GM23338 (cell line): ENCODE measurements at regions not wholly inside any gene's neighbourhood (a gene's known extent, or its start where the extent isn't known, plus 50 kb on each side); places are given as distances from the start of the nearest gene placed in this dataset.

ENCODE experiments used
- ATAC-seq: fragments of 200-7000 bp; cut with Tn5 transposase; 3 replicates; pipeline ENCODE4 v1.9.1; 2020
- DNase-seq: peaks from one replicate; pipeline ENCODE4 v3.0.0-alpha.2; 2015; ENCODE audit warnings: low spot score
- H2AFZ ChIP-seq: fragments of 200-600 bp; sonication (generic); 2 replicates; pipeline ENCODE4 v1.8.0; 2016; ENCODE audit warnings: antibody characterized with exemption, mild to moderate bottlenecking, moderate library complexity
- H3F3A ChIP-seq: fragments of 200-600 bp; sonication (generic); replicated peaks from 2 replicates; pipeline ENCODE4 v1.8.0; 2017; ENCODE audit warnings: antibody characterized with exemption, mixed run types, low read depth
- H3K27ac ChIP-seq: fragments of 200-600 bp; sonication (generic); 2 replicates; pipeline ENCODE4 v1.6.1; 2016; ENCODE audit warnings: low read depth
- H3K27me3 ChIP-seq: fragments of 200-600 bp; sonication (generic); 2 replicates; pipeline ENCODE4 v1.8.0; 2016; ENCODE audit warnings: mild to moderate bottlenecking, mixed run types, moderate library complexity; ENCODE audit not compliant: insufficient read depth
- H3K36me3 ChIP-seq: fragments of 200-600 bp; sonication (generic); 2 replicates; pipeline ENCODE4 v1.8.0; 2016; ENCODE audit warnings: mild to moderate bottlenecking; ENCODE audit not compliant: insufficient read depth
- H3K4me1 ChIP-seq: fragments of 200-600 bp; sonication (generic); 2 replicates; pipeline ENCODE4 v1.8.0; 2016; ENCODE audit warnings: mild to moderate bottlenecking, moderate library complexity; ENCODE audit not compliant: insufficient read depth
- H3K4me2 ChIP-seq: fragments of 200-600 bp; sonication (generic); 2 replicates; pipeline ENCODE4 v1.7.1; 2017; ENCODE audit warnings: mixed run types
- H3K4me3 ChIP-seq: fragments of 200-600 bp; sonication (generic); 2 replicates; pipeline ENCODE4 v1.6.1; 2016; ENCODE audit warnings: mixed run types
- H3K79me2 ChIP-seq: fragments of 200-600 bp; sonication (generic); replicated peaks from 2 replicates; pipeline ENCODE4 v1.8.0; 2017; ENCODE audit warnings: mild to moderate bottlenecking; ENCODE audit not compliant: insufficient read depth
- H3K9me2 ChIP-seq: fragments of 200-600 bp; sonication (generic); 2 replicates; pipeline ENCODE4 v1.8.0; 2017; ENCODE audit not compliant: insufficient read depth
- H4K20me1 ChIP-seq: fragments of 200-600 bp; sonication (generic); replicated peaks from 2 replicates; pipeline ENCODE4 v1.8.0; 2017; ENCODE audit warnings: mild to moderate bottlenecking; ENCODE audit not compliant: insufficient read depth
- H3K27ac Mint-ChIP-seq: 2 replicates; pipeline ENCODE4 v1.8.0; 2020; ENCODE audit warnings: inconsistent platforms, mild to moderate bottlenecking, moderate library complexity, mixed read lengths
- H3K27me3 Mint-ChIP-seq: 3 replicates; pipeline ENCODE4 v1.8.0; 2022; ENCODE audit warnings: low read depth, mild to moderate bottlenecking, moderate library complexity, mixed read lengths, inconsistent platforms; ENCODE audit not compliant: insufficient read depth, poor library complexity
- H3K36me3 Mint-ChIP-seq: 3 replicates; pipeline ENCODE4 v1.8.0; 2021; ENCODE audit warnings: low read depth, mild to moderate bottlenecking, inconsistent platforms, moderate library complexity, mixed read lengths
- H3K4me1 Mint-ChIP-seq: 3 replicates; pipeline ENCODE4 v1.8.0; 2020; ENCODE audit warnings: mild to moderate bottlenecking, inconsistent platforms, mixed read lengths
- H3K4me3 Mint-ChIP-seq: 3 replicates; pipeline ENCODE4 v1.8.0; 2021; ENCODE audit warnings: moderate library complexity, mild to moderate bottlenecking, inconsistent platforms, mixed read lengths
- H3K9me3 Mint-ChIP-seq: 3 replicates; pipeline ENCODE4 v1.8.0; 2020; ENCODE audit warnings: moderate library complexity, mild to moderate bottlenecking, inconsistent platforms, mixed read lengths
- JUNB ChIP-seq: IDR thresholded peaks from one replicate; pipeline ENCODE4 v1.6.1; 2016; ENCODE audit warnings: antibody characterized with exemption; ENCODE audit not compliant: unreplicated experiment
- NANOG ChIP-seq: IDR thresholded peaks from 2 replicates; pipeline ENCODE4 v1.6.1; 2016; ENCODE audit warnings: antibody characterized with exemption, borderline replicate concordance
- TF ChIP-seq, protein P1 (sequence below): IDR thresholded peaks from 2 replicates; pipeline ENCODE4 v1.6.1; 2016; ENCODE audit warnings: antibody characterized with exemption
- TF ChIP-seq, protein P2 (sequence below): fragments of 250-450 bp; sonication (Bioruptor Pico); IDR thresholded peaks from 2 replicates; pipeline ENCODE4 v1.5.0; 2020; ENCODE audit warnings: mild to moderate bottlenecking, moderate library complexity

DNA sequence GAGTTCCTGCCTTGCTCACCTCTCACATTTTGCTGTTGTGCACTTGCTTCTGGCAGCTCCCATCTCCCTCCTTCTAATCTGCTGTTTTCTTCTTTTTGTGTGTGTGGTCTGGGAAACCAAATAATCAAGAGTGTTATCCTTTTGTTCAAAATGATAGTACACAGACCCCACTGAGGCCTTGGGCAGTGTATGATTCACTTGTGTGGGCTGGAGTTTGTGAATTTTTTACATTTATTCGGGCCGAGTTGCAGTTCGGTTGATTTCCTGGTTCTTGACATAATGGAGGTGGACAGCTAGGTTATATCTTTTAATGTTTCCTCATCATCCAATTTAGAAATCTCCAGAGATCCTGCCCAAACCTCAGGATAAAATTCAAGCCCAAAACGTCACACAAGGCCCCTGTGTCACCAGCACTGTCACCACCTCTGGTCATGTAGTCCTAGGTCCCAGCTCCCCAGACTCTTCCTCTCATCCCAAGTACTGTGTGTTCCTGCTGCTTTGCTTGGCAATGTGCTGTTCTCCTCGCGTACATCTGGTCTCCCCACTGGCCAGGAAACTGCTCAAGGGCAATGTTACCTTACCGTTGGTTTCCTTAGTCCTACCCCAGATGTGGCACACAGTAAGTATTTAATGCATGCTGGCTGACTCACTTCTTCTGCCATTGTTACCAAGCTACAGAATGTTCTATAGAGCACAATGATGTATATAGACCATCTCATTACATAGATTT is 55.7 kb upstream of the PHACTR2 start:
- H3K27ac ChIP-seq, result no peak overlapping the region
- no peaks in the 10 kb centered on the region for H3K79me2 ChIP-seq
- Mint-ChIP-seq H3K9me3 (no peaks in the 10 kb centered on the region), H3K27ac (no peak overlapping the region), H3K36me3 (no peaks in the 10 kb centered on the region), H3K4me1 (peaks cover 3% of the 10 kb centered on the region; the same call in 1 of the 3 replicates), H3K4me3 (no peak overlapping the region), H3K27me3 (peaks cover 5% of the 10 kb centered on the region)
- H4K20me1 ChIP-seq, result no peaks in the 10 kb centered on the region
- H3F3A ChIP-seq, result no peaks in the 10 kb centered on the region
- DNase-seq, result no peak
- no peaks in the 10 kb centered on the region for H3K36me3 ChIP-seq
- no peaks in the 10 kb centered on the region; the same call in 1 of the 2 replicates for H3K9me2 ChIP-seq
- no peak for TF ChIP-seq NANOG
- TF ChIP-seq, protein P1, sequence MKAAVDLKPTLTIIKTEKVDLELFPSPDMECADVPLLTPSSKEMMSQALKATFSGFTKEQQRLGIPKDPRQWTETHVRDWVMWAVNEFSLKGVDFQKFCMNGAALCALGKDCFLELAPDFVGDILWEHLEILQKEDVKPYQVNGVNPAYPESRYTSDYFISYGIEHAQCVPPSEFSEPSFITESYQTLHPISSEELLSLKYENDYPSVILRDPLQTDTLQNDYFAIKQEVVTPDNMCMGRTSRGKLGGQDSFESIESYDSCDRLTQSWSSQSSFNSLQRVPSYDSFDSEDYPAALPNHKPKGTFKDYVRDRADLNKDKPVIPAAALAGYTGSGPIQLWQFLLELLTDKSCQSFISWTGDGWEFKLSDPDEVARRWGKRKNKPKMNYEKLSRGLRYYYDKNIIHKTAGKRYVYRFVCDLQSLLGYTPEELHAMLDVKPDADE, result no peak
- no peak overlapping the region for H3K4me2 ChIP-seq
- H3K4me1 ChIP-seq, result 0 out of 2 replicates have a peak, but pooled peaks cover 2% of the 10 kb centered on the region
- peak overlapping the region; percentile 69; the same call in 1 of the 2 replicates for H2AFZ ChIP-seq
- no peak overlapping the region for H3K4me3 ChIP-seq
- H3K27me3 ChIP-seq, result no peaks in the 10 kb centered on the region
- no peak for ATAC-seq

DNA sequence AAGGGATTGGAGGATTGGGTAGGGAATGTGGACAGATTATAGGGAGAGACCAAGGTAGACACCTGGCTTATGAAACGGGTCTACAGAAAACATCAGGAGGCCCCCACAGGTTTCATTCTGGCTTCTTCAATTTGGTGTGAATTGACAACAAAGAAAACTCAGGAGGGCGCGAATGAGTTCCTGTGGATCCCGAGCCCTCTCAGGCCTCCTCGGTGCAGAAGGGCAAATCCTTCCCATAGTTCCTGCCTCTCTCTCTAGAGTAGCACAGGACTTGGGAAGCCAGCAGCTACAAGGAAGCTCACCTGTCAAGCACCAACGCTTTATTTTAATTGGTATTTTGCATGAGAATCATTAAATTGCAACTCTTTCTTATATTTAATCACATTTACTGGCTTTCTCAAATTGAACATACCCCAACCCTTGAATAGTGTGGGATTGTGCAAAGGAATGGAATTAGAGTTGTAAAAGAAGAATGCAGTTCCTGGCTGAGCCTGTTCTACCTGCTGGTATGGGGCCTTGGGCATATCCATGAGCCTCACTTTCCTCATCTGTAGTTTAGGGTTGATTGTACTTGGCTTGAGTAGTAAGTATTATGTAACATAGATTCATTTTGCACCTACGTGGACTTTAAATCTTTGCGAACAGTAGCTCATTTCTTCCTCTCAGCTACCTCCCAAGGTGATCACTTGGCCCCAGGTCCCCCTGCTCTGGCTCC is 56.4 kb upstream of the PHACTR2 start:
- ATAC-seq (peak; percentile 45; the same call in 2 of the 3 replicates), DNase-seq (no peak)
- Mint-ChIP-seq H3K27me3 (peaks cover 2% of the 10 kb centered on the region), H3K9me3 (no peaks in the 10 kb centered on the region), H3K36me3 (no peaks in the 10 kb centered on the region), H3K4me3 (no peak overlapping the region), H3K4me1 (peaks cover 3% of the 10 kb centered on the region; the same call in 2 of the 3 replicates), H3K27ac (no peak overlapping the region)
- Histone ChIP-seq H3K4me3 (no peak overlapping the region), H3K79me2 (no peaks in the 10 kb centered on the region), H3K4me1 (0 out of 2 replicates have a peak, but pooled peaks cover 2% of the 10 kb centered on the region), H3K27ac (no peak overlapping the region), H2AFZ (peak overlapping the region; percentile 69; the same call in 1 of the 2 replicates), H3K9me2 (no peaks in the 10 kb centered on the region; the same call in 1 of the 2 replicates), H3K27me3 (no peaks in the 10 kb centered on the region), H3K36me3 (no peaks in the 10 kb centered on the region), H3F3A (no peaks in the 10 kb centered on the region), H3K4me2 (no peak overlapping the region), H4K20me1 (no peaks in the 10 kb centered on the region)
- no peak for TF ChIP-seq JUNB
- TF ChIP-seq, protein P2, sequence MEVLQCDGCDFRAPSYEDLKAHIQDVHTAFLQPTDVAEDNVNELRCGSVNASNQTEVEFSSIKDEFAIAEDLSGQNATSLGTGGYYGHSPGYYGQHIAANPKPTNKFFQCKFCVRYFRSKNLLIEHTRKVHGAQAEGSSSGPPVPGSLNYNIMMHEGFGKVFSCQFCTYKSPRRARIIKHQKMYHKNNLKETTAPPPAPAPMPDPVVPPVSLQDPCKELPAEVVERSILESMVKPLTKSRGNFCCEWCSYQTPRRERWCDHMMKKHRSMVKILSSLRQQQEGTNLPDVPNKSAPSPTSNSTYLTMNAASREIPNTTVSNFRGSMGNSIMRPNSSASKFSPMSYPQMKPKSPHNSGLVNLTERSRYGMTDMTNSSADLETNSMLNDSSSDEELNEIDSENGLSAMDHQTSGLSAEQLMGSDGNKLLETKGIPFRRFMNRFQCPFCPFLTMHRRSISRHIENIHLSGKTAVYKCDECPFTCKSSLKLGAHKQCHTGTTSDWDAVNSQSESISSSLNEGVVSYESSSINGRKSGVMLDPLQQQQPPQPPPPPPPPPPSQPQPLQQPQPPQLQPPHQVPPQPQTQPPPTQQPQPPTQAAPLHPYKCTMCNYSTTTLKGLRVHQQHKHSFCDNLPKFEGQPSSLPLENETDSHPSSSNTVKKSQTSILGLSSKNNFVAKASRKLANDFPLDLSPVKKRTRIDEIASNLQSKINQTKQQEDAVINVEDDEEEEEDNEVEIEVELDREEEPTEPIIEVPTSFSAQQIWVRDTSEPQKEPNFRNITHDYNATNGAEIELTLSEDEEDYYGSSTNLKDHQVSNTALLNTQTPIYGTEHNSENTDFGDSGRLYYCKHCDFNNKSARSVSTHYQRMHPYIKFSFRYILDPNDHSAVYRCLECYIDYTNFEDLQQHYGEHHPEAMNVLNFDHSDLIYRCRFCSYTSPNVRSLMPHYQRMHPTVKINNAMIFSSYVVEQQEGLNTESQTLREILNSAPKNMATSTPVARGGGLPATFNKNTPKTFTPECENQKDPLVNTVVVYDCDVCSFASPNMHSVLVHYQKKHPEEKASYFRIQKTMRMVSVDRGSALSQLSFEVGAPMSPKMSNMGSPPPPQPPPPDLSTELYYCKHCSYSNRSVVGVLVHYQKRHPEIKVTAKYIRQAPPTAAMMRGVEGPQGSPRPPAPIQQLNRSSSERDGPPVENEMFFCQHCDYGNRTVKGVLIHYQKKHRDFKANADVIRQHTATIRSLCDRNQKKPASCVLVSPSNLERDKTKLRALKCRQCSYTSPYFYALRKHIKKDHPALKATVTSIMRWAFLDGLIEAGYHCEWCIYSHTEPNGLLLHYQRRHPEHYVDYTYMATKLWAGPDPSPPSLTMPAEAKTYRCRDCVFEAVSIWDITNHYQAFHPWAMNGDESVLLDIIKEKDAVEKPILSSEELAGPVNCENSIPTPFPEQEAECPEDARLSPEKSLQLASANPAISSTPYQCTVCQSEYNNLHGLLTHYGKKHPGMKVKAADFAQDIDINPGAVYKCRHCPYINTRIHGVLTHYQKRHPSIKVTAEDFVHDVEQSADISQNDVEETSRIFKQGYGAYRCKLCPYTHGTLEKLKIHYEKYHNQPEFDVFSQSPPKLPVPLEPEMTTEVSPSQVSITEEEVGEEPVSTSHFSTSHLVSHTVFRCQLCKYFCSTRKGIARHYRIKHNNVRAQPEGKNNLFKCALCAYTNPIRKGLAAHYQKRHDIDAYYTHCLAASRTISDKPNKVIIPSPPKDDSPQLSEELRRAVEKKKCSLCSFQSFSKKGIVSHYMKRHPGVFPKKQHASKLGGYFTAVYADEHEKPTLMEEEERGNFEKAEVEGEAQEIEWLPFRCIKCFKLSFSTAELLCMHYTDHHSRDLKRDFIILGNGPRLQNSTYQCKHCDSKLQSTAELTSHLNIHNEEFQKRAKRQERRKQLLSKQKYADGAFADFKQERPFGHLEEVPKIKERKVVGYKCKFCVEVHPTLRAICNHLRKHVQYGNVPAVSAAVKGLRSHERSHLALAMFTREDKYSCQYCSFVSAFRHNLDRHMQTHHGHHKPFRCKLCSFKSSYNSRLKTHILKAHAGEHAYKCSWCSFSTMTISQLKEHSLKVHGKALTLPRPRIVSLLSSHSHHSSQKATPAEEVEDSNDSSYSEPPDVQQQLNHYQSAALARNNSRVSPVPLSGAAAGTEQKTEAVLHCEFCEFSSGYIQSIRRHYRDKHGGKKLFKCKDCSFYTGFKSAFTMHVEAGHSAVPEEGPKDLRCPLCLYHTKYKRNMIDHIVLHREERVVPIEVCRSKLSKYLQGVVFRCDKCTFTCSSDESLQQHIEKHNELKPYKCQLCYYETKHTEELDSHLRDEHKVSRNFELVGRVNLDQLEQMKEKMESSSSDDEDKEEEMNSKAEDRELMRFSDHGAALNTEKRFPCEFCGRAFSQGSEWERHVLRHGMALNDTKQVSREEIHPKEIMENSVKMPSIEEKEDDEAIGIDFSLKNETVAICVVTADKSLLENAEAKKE (CRISPR knock-in tag), result no peak
